ENCODE measurements at regions not wholly inside any gene's neighbourhood (a gene's known extent, or its start where the extent isn't known, plus 50 kb on each side); places are given as distances from the start of the nearest gene placed in this dataset.

DNA sequence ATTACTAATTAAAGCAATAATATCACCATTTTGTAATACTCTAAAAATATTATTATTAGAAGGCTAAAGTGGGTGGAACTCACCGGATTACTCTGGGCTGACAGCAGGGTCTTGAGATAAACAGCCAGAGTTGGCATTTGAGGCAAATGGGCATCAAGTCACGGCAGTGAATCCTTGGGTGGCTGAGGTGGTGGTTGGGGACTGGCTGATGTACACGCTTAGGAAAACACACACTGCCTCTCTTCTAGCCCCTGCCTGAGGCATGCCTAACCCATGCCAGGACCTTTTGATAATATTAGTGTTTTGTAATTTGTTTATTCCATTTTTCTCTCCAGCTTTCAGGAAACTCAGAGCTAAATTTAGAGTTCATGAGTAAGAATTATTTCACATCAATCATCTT, 76.8 kb downstream of the ACKR3 start:
- Histone ChIP-seq H3K36me3 (ENCODE audit: insufficient read depth, low read length) (no peaks in the 10 kb centered on the region), H3K9me3 (ENCODE audit: low read depth, low read length) (no peaks in the 10 kb centered on the region), H3K4me3 (no peak overlapping the region), H3K9ac (ENCODE audit: insufficient read length) (no peak overlapping the region), H3K27ac (no peak overlapping the region)
- TF ChIP-seq FOXP2 (optimal IDR thresholded peaks at IDR 0.05; ENCODE audit: control extremely low read depth, extremely low read length, insufficient read depth) = no peak
- TF ChIP-seq EZH2 (IDR thresholded peaks at IDR 0.05) = no peak
- TF ChIP-seq POLR2AphosphoS5 (IDR thresholded peaks at IDR 0.05; ENCODE audit: borderline replicate concordance, low read depth, low read length) = no peak
- DNase-seq (ENCODE audit: low read depth, low spot score) = no peak

DNA sequence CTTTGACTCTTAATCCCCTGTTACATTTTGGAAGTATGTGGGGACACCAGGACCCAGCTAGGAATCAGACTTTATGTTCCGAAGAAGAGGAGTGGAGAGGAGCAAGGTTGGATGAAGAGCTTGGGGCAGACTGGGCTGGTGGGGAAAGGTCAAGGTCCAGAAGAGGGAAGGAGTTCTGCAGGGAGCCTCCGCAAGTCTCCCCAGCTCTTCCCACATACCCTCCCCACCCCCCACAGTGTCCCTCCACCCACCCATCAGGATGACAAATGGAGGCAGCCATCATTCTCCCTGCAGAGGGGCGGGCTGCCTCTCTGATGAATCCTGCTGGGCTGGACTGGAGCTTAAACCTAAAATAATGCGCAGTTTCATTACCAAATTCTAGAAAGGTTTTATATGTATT, 77.2 kb downstream of the ACKR3 start:
- Histone ChIP-seq H3K4me3 (no peak overlapping the region), H3K9me3 (ENCODE audit: low read depth, low read length) (no peaks in the 10 kb centered on the region), H3K27ac (no peak overlapping the region), H3K36me3 (ENCODE audit: insufficient read depth, low read length) (no peaks in the 10 kb centered on the region), H3K9ac (ENCODE audit: insufficient read length) (no peak overlapping the region)
- TF ChIP-seq EZH2 (IDR thresholded peaks at IDR 0.05) (no peak), FOXP2 (optimal IDR thresholded peaks at IDR 0.05; ENCODE audit: control extremely low read depth, extremely low read length, insufficient read depth) (no peak), POLR2AphosphoS5 (IDR thresholded peaks at IDR 0.05; ENCODE audit: borderline replicate concordance, low read depth, low read length) (no peak)
- no peak for DNase-seq (ENCODE audit: low read depth, low spot score)

DNA sequence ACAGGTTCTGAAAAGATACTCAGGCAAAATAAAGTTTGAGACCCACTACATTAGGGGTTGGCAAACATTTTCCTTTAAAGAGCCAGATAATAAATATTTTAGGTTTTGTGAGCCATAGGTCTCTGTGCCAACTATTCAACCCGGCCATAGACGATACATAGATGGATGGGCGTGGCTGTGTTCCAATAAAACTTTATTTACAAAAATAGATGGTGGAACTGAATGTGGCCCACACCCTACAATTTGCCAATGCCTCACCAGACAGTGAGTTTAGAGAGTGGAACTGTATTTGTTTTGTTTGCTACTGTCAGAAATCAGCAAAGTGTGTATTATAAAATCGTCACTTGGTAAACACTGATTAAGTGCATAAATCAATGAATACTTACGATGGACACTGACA, 78.0 kb downstream of the ACKR3 start:
- no peaks in the 10 kb centered on the region for H3K36me3 ChIP-seq (ENCODE audit: insufficient read depth, low read length)
- H3K27ac ChIP-seq = no peak overlapping the region
- H3K4me3 ChIP-seq = no peak overlapping the region
- no peak overlapping the region for H3K9ac ChIP-seq (ENCODE audit: insufficient read length)
- H3K9me3 ChIP-seq (ENCODE audit: low read depth, low read length) = no peaks in the 10 kb centered on the region
- DNase-seq (ENCODE audit: low read depth, low spot score) = no peak
- TF ChIP-seq FOXP2 (optimal IDR thresholded peaks at IDR 0.05; ENCODE audit: control extremely low read depth, extremely low read length, insufficient read depth) (no peak), EZH2 (IDR thresholded peaks at IDR 0.05) (no peak), POLR2AphosphoS5 (IDR thresholded peaks at IDR 0.05; ENCODE audit: borderline replicate concordance, low read depth, low read length) (no peak)

DNA sequence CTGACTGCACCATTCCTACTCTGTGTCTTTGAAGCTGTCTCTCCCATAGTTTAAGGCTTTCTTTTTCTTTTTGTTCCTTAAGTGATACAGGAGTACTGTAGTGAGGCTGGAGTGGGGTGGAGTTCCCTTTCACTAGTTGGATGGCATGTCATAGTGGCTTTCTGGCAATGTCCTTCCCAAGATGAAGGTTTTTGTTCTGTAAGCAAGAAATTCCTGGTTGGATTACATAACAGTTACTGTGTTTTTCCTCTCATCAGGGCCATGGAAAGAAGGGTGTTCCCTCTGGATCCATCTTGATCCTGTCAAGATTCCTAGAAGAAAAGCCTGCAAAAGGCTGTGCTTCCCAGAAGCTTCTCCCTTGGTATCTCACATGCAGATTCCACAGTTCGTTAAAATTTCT, 84.2 kb downstream of the ACKR3 start:
- TF ChIP-seq FOXP2 (optimal IDR thresholded peaks at IDR 0.05; ENCODE audit: control extremely low read depth, extremely low read length, insufficient read depth) (no peak), POLR2AphosphoS5 (IDR thresholded peaks at IDR 0.05; ENCODE audit: borderline replicate concordance, low read depth, low read length) (no peak), EZH2 (IDR thresholded peaks at IDR 0.05) (no peak)
- DNase-seq (ENCODE audit: low read depth, low spot score) = no peak

DNA sequence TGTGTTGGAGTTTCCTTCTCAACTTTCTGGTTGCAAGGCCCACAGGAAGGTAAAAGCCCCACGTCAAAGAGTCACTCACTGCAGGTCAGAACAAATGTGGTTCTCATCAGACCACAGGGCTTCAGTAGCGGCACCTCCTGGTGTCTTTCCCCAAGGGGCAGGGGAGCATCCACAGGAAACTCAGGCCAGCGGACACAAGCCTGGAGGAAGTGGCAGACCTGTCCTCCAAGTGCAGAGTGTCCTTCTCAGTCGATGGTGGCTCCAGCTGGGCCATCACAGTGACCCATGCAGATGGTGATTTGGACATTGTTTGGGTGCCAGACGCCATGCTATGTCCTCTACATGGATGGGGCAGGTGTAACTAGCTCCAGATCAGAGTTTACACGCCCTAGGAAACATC, 84.9 kb downstream of the ACKR3 start:
- Histone ChIP-seq H3K9me3 (ENCODE audit: low read depth, low read length) (no peaks in the 10 kb centered on the region), H3K36me3 (ENCODE audit: insufficient read depth, low read length) (no peaks in the 10 kb centered on the region), H3K4me3 (no peak overlapping the region), H3K27ac (no peak overlapping the region), H3K9ac (ENCODE audit: insufficient read length) (no peak overlapping the region)
- DNase-seq (ENCODE audit: low read depth, low spot score) = no peak
- TF ChIP-seq POLR2AphosphoS5 (IDR thresholded peaks at IDR 0.05; ENCODE audit: borderline replicate concordance, low read depth, low read length) (no peak), FOXP2 (optimal IDR thresholded peaks at IDR 0.05; ENCODE audit: control extremely low read depth, extremely low read length, insufficient read depth) (no peak), EZH2 (IDR thresholded peaks at IDR 0.05) (no peak)

More for the DNA sequence above, 84.2 kb downstream of the ACKR3 start:
- Histone ChIP-seq H3K9ac (ENCODE audit: insufficient read length) (no peak overlapping the region), H3K4me3 (no peak overlapping the region), H3K27ac (no peak overlapping the region), H3K9me3 (ENCODE audit: low read depth, low read length) (no peaks in the 10 kb centered on the region), H3K36me3 (ENCODE audit: insufficient read depth, low read length) (no peaks in the 10 kb centered on the region)

DNA sequence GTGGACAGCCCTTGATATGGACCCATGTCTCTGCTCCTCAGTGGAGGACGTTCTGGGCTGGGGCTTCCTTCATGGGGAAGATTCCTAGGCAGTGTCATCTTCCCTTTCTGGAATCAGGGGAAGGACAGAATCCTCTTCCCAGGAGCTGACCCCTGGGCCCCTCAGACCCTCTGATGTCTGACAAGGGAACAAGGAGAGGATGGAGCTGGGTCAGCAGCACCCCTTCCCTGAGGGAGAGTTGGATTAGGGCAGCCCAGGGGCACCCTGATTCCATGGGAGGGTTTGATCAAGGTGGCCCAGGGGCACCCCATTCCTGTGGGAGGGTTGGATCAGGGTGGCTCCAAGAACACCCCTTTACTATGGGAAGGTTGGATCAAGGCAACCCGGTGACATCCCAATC, 86.5 kb downstream of the ACKR3 start:
- H3K36me3 ChIP-seq (ENCODE audit: insufficient read depth, low read length) = no peaks in the 10 kb centered on the region
- no peak overlapping the region for H3K4me3 ChIP-seq
- TF ChIP-seq FOXP2 (optimal IDR thresholded peaks at IDR 0.05; ENCODE audit: control extremely low read depth, extremely low read length, insufficient read depth) (no peak), EZH2 (IDR thresholded peaks at IDR 0.05) (no peak), POLR2AphosphoS5 (IDR thresholded peaks at IDR 0.05; ENCODE audit: borderline replicate concordance, low read depth, low read length) (no peak)
- no peak overlapping the region for H3K27ac ChIP-seq
- no peaks in the 10 kb centered on the region for H3K9me3 ChIP-seq (ENCODE audit: low read depth, low read length)
- no peak for DNase-seq (ENCODE audit: low read depth, low spot score)
- no peak overlapping the region for H3K9ac ChIP-seq (ENCODE audit: insufficient read length)

DNA sequence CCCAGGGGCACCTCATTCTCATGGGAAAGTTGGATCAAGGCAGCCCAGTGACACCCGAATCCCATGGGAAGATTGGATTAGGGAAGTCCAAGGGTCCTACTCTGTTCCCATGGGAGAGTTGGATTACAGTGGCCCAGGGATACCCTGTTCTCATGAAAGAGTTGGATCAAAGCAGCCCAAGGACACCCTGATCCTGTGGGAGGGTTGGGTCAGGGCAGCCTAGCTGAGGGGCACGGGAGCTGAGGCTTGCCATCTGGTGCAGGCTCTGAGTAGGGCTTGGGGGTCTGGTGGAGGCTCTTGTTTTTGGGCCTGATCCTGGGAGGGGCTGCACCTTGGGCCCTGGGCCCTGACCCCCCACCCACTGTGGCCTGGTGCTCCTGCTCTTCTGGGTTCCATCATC, 87.1 kb downstream of the ACKR3 start:
- no peak overlapping the region for H3K9ac ChIP-seq (ENCODE audit: insufficient read length)
- no peaks in the 10 kb centered on the region for H3K36me3 ChIP-seq (ENCODE audit: insufficient read depth, low read length)
- DNase-seq (ENCODE audit: low read depth, low spot score) = no peak
- H3K27ac ChIP-seq = no peak overlapping the region
- TF ChIP-seq POLR2AphosphoS5 (IDR thresholded peaks at IDR 0.05; ENCODE audit: borderline replicate concordance, low read depth, low read length) = no peak
- no peak for TF ChIP-seq FOXP2 (optimal IDR thresholded peaks at IDR 0.05; ENCODE audit: control extremely low read depth, extremely low read length, insufficient read depth)
- TF ChIP-seq EZH2 (IDR thresholded peaks at IDR 0.05) = no peak
- no peaks in the 10 kb centered on the region for H3K9me3 ChIP-seq (ENCODE audit: low read depth, low read length)
- no peak overlapping the region for H3K4me3 ChIP-seq

DNA sequence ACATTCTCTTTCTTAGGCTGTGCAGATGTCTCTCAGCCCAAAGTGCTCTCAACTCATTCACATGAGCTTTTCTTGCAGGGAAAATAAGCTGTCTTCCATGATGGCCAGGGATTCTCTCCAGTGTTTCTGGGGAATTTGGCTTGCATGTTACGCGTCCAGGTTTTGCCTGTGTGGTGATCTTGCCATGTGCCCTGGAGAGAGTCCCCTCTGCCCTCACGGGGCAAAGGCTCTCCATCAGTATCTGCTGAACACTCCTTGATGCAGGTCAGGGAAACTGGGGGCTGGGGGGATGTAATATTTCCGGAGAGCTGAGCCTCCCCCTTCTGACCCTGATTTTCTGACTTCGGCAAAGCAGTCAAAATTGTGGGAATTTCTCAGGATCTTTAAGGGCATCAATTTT, 87.6 kb downstream of the ACKR3 start:
- DNase-seq (ENCODE audit: low read depth, low spot score) = no peak
- H3K27ac ChIP-seq = no peak overlapping the region
- TF ChIP-seq EZH2 (IDR thresholded peaks at IDR 0.05) = no peak
- no peak for TF ChIP-seq POLR2AphosphoS5 (IDR thresholded peaks at IDR 0.05; ENCODE audit: borderline replicate concordance, low read depth, low read length)
- no peak for TF ChIP-seq FOXP2 (optimal IDR thresholded peaks at IDR 0.05; ENCODE audit: control extremely low read depth, extremely low read length, insufficient read depth)
- no peaks in the 10 kb centered on the region for H3K9me3 ChIP-seq (ENCODE audit: low read depth, low read length)
- no peak overlapping the region for H3K9ac ChIP-seq (ENCODE audit: insufficient read length)
- no peaks in the 10 kb centered on the region for H3K36me3 ChIP-seq (ENCODE audit: insufficient read depth, low read length)
- H3K4me3 ChIP-seq = no peak overlapping the region

DNA sequence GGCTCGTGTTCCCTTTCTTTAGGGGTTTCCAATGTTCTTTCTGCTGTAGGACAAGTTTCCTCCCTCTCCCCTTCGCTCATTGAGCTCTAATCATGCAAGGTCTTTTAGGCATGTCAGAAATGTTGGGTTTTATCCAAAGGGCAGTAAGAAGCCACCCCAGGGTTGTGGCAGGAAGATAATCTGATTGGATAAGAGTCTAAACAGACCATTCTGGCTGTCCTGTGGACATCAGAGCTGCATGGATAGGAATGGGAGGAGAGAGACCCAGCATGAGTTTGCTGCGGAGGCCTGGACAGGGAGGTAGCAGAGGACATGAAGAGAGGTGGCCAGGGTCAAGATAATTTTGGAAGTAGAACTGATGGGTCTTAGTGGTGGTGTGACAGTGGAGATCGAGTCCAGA, 88.2 kb downstream of the ACKR3 start:
- Histone ChIP-seq H3K9ac (ENCODE audit: insufficient read length) (no peak overlapping the region), H3K4me3 (no peak overlapping the region), H3K36me3 (ENCODE audit: insufficient read depth, low read length) (no peaks in the 10 kb centered on the region), H3K27ac (no peak overlapping the region), H3K9me3 (ENCODE audit: low read depth, low read length) (no peaks in the 10 kb centered on the region)
- no peak for TF ChIP-seq FOXP2 (optimal IDR thresholded peaks at IDR 0.05; ENCODE audit: control extremely low read depth, extremely low read length, insufficient read depth)
- TF ChIP-seq POLR2AphosphoS5 (IDR thresholded peaks at IDR 0.05; ENCODE audit: borderline replicate concordance, low read depth, low read length) = no peak
- no peak for TF ChIP-seq EZH2 (IDR thresholded peaks at IDR 0.05)
- DNase-seq (ENCODE audit: low read depth, low spot score) = no peak
